HG03354 (cell line): ENCODE measurements at regions not wholly inside any gene's neighbourhood (a gene's known extent, or its start where the extent isn't known, plus 50 kb on each side); places are given as distances from the start of the nearest gene placed in this dataset.

Experiments
- ATAC-seq: cut with Tn5 transposase; IDR thresholded peaks from one replicate; pipeline ENCODE4 v1.9.1; 2021; ENCODE audit warnings: mild to moderate bottlenecking; ENCODE audit not compliant: unreplicated experiment, poor library complexity, severe bottlenecking

- ATAC-seq = no peak
Measured at GRCh38 chr6:91715171-91715805, 1128.4 kb upstream of the MAP3K7 start.

GRCh38 chr6:91713911-91714310 is 1127.0 kb upstream of the MAP3K7 start:
- no peak for ATAC-seq

GRCh38 chr6:91711518-91711917 is 1124.6 kb upstream of the MAP3K7 start:
- no peak for ATAC-seq

- ATAC-seq = no peak
Measured at GRCh38 chr6:91710342-91710741, 1123.5 kb upstream of the MAP3K7 start.

- ATAC-seq = no peak
Measured at GRCh38 chr6:91708534-91708933, 1121.7 kb upstream of the MAP3K7 start.

- ATAC-seq = no peak
Measured at GRCh38 chr6:91705646-91706045, 1118.8 kb upstream of the MAP3K7 start.

- ATAC-seq = no peak
Measured at GRCh38 chr6:91704531-91704930, 1117.7 kb upstream of the MAP3K7 start.

GRCh38 chr6:91697010-91697695 is 1110.3 kb upstream of the MAP3K7 start:
- ATAC-seq = peak; percentile 69

GRCh38 chr6:91695221-91695620 is 1108.3 kb upstream of the MAP3K7 start:
- ATAC-seq = no peak

- no peak for ATAC-seq
Measured at GRCh38 chr6:91694016-91694654, 1107.3 kb upstream of the MAP3K7 start.

GRCh38 chr6:91691449-91691848 is 1104.6 kb upstream of the MAP3K7 start:
- ATAC-seq = no peak

GRCh38 chr6:91683240-91683639 is 1096.4 kb upstream of the MAP3K7 start:
- ATAC-seq = no peak

GRCh38 chr6:91681296-91681695 is 1094.4 kb upstream of the MAP3K7 start:
- no peak for ATAC-seq

GRCh38 chr6:91678679-91679446 is 1092.0 kb upstream of the MAP3K7 start:
- no peak for ATAC-seq

- no peak for ATAC-seq
Measured at GRCh38 chr6:91672201-91672600, 1085.3 kb upstream of the MAP3K7 start.

GRCh38 chr6:91669871-91670268 is 1083.0 kb upstream of the MAP3K7 start:
- no peak for ATAC-seq

GRCh38 chr6:91669154-91669870 is 1082.4 kb upstream of the MAP3K7 start:
- ATAC-seq = no peak

GRCh38 chr6:91667596-91667995 is 1080.7 kb upstream of the MAP3K7 start:
- no peak for ATAC-seq

- ATAC-seq = peak; percentile 59
Measured at GRCh38 chr6:91664327-91664959, 1077.6 kb upstream of the MAP3K7 start.
